GM10248 (cell line): ENCODE measurements at regions not wholly inside any gene's neighbourhood (a gene's known extent, or its start where the extent isn't known, plus 50 kb on each side); places are given as distances from the start of the nearest gene placed in this dataset.

ENCODE experiments used
- CTCF ChIA-PET: fragments of 300-600 bp; sonication (Branson Sonifier 250); formaldehyde crosslinking; extraction: SDS; loops from one replicate; lab custom pipeline; 2021; ENCODE audit warnings: antibody characterized with exemption; lab: Yijun Ruan, JAX
- POLR2A ChIA-PET: fragments of 350-650 bp; sonication (Branson Sonifier 250); formaldehyde crosslinking; extraction: SDS; loops from one replicate; lab custom pipeline; 2020; ENCODE audit warnings: antibody characterized with exemption; lab: Yijun Ruan, JAX
- DNase-seq: peaks from one replicate; pipeline ENCODE4 v3.0.0; 2012; ENCODE audit errors: extremely low spot score
- TF ChIP-seq, protein P1 (sequence below): IDR thresholded peaks from 2 replicates; pipeline ENCODE4 v1.5.1; 2012; ENCODE audit warnings: mild to moderate bottlenecking, low read depth; ENCODE audit errors: extremely low read depth, missing control alignments, control extremely low read depth

DNA sequence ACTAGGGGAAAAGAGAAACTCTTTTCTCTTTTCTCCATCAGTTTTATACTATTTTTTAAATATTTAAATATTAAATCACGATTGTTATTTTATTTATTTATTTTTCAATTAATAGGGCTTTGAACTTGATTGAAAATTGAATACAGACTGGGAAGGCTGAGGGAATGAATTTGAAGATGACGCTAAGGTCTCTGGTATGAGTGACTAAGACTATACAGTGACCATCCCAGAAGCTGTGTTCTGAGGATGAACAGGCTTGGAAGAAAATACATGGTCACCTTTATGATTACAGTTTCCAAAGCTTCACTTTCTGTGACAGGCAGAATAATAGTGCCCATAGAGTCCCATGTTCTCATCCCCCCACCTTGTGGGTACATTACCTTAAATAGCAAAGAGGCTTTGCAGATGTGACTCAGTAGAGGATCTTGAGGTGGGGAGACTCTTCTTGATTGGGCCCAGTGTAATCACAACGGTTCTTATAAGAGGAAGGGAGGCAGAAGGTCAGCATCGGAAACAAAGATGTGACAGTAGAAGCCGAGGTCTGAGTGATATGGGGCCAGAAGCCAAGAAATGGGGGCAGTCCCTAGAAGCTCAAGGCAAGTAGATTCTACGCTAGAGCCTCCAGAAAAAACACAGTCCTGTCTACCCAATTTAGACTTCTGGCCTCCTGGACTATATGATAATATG lies 51.0 kb upstream of the LPP start:
- POLR2A ChIA-PET: no interaction called here
- no peak for DNase-seq
- TF ChIP-seq, protein P1, sequence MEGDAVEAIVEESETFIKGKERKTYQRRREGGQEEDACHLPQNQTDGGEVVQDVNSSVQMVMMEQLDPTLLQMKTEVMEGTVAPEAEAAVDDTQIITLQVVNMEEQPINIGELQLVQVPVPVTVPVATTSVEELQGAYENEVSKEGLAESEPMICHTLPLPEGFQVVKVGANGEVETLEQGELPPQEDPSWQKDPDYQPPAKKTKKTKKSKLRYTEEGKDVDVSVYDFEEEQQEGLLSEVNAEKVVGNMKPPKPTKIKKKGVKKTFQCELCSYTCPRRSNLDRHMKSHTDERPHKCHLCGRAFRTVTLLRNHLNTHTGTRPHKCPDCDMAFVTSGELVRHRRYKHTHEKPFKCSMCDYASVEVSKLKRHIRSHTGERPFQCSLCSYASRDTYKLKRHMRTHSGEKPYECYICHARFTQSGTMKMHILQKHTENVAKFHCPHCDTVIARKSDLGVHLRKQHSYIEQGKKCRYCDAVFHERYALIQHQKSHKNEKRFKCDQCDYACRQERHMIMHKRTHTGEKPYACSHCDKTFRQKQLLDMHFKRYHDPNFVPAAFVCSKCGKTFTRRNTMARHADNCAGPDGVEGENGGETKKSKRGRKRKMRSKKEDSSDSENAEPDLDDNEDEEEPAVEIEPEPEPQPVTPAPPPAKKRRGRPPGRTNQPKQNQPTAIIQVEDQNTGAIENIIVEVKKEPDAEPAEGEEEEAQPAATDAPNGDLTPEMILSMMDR: no peak
- CTCF ChIA-PET: interaction anchor here (1.1 kb wide), 1 partner anchor 354 kb away, joined by 3 read pairs; no protein-coding TSS in a partner anchor

DNA sequence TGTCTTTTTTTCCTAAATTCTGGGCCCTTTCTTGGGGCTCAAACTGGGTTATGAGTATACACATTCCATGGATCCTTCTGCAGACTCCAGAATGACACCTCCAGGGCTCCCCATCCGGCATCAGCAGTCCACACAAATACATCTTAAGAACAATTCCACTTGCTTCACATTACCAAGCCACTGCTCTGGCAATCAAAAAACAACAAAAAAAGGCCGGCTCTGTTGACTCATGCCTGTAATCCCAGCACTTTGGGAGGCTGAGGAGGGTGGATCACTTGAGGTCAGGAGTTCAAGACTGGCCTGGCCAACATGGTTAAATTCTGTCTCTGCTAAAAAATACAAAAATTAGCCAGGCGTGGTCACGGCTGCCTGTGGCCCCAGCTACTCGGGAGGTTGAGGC lies 49.9 kb upstream of the LPP start:
- TF ChIP-seq, protein P1: no peak
- POLR2A ChIA-PET: no interaction called here
- no peak for DNase-seq
- CTCF ChIA-PET: no interaction called here
